ENCODE measurements at regions not wholly inside any gene's neighbourhood (a gene's known extent, or its start where the extent isn't known, plus 50 kb on each side); places are given as distances from the start of the nearest gene placed in this dataset.
"Not testable (repeated sequence)": the region's sequence is repeated elsewhere in the genome, so short reads cannot be mapped to it uniquely, and the experiment has no call there.

- not testable (repeated sequence) for DNase-seq
These were observed 179.7 kb upstream of the ZNF469 start for GRCh38 chr16:88202856-88203681.

GRCh38 chr16:88204131-88205110 lies 178.3 kb upstream of the ZNF469 start:
- DNase-seq: not testable (repeated sequence)

GRCh38 chr16:88205482-88205881 lies 177.3 kb upstream of the ZNF469 start:
- not testable (repeated sequence) for DNase-seq

- not testable (repeated sequence) for DNase-seq
These were observed 176.8 kb upstream of the ZNF469 start for GRCh38 chr16:88206006-88206405.

GRCh38 chr16:88206516-88206915 lies 176.2 kb upstream of the ZNF469 start:
- not testable (repeated sequence) for DNase-seq

GRCh38 chr16:88208112-88208511 lies 174.6 kb upstream of the ZNF469 start:
- no peak for DNase-seq

GRCh38 chr16:88208776-88209175 lies 174.0 kb upstream of the ZNF469 start:
- not testable (repeated sequence) for DNase-seq

- not testable (repeated sequence) for DNase-seq
These were observed 173.2 kb upstream of the ZNF469 start for GRCh38 chr16:88209579-88209978.

GRCh38 chr16:88213937-88214336 lies 168.8 kb upstream of the ZNF469 start:
- not testable (repeated sequence) for DNase-seq

- not testable (repeated sequence) for DNase-seq
These were observed 161.6 kb upstream of the ZNF469 start for GRCh38 chr16:88221001-88221761.

- not testable (repeated sequence) for DNase-seq
These were observed 159.1 kb upstream of the ZNF469 start for GRCh38 chr16:88223696-88224095.

- not testable (repeated sequence) for DNase-seq
These were observed 158.4 kb upstream of the ZNF469 start for GRCh38 chr16:88224131-88224898.

GRCh38 chr16:88225640-88226230 lies 157.0 kb upstream of the ZNF469 start:
- not testable (repeated sequence) for DNase-seq

GRCh38 chr16:88226302-88226701 lies 156.5 kb upstream of the ZNF469 start:
- DNase-seq: not testable (repeated sequence)

GRCh38 chr16:88227026-88227721 lies 155.6 kb upstream of the ZNF469 start:
- not testable (repeated sequence) for DNase-seq

GRCh38 chr16:88227722-88228482 lies 154.9 kb upstream of the ZNF469 start:
- DNase-seq: not testable (repeated sequence)

GRCh38 chr16:88228751-88229150 lies 154.0 kb upstream of the ZNF469 start:
- DNase-seq: not testable (repeated sequence)

GRCh38 chr16:88229710-88230109 lies 153.0 kb upstream of the ZNF469 start:
- not testable (repeated sequence) for DNase-seq

- not testable (repeated sequence) for DNase-seq
These were observed 152.3 kb upstream of the ZNF469 start for GRCh38 chr16:88230276-88230966.

Measured in T1000 (cell line).